IMR-90 (cell line): ENCODE measurements at regions not wholly inside any gene's neighbourhood (a gene's known extent, or its start where the extent isn't known, plus 50 kb on each side); places are given as distances from the start of the nearest gene placed in this dataset.

Source experiments
- ATAC-seq: fragments of 200-7000 bp; cut with Tn5 transposase; 2 replicates; pipeline ENCODE4 v1.9.1; 2020; ENCODE audit warnings: low read depth, mild to moderate bottlenecking, moderate library complexity
- BruUV-seq: library from RNA; stranded (reverse); fragments of 400-500 nt; replicated peaks from 2 replicates; lab custom pipeline; 2021; lab: Mats Ljungman, UMichigan
- CTCF ChIA-PET: fragments of 300-600 bp; formaldehyde crosslinking; extraction: SDS; loops from one replicate; lab custom pipeline; 2021; ENCODE audit warnings: antibody characterized with exemption; lab: Yijun Ruan, JAX
- POLR2A ChIA-PET: fragments of 300-600 bp; sonication (Branson Sonifier 250); formaldehyde crosslinking; loops from one replicate; lab custom pipeline; 2022; ENCODE audit warnings: antibody characterized with exemption; ENCODE audit not compliant: unreplicated experiment; lab: Charles Lee
- DNase-seq: peaks from one replicate; pipeline ENCODE4 v3.0.0; 2013
- H2AFZ ChIP-seq: replicated peaks from 2 replicates; pipeline ENCODE3; 2013; ENCODE audit warnings: low read length, mild to moderate bottlenecking; ENCODE audit not compliant: poor library complexity
- H2AK5ac ChIP-seq: 2 replicates; pipeline ENCODE4 v1.6.1; 2013; ENCODE audit warnings: low read depth, low read length, inconsistent platforms
- H2AK9ac ChIP-seq: replicated peaks from 2 replicates; pipeline ENCODE3; 2013; ENCODE audit warnings: mild to moderate bottlenecking, low read depth, low read length, moderate library complexity; ENCODE audit not compliant: poor library complexity
- H2BK120ac ChIP-seq: 2 replicates; pipeline ENCODE4 v1.6.1; 2013; ENCODE audit warnings: low read depth, low read length, inconsistent platforms
- H2BK15ac ChIP-seq: 3 replicates; pipeline ENCODE4 v1.6.1; 2013; ENCODE audit warnings: low read depth, low read length, inconsistent platforms
- H2BK20ac ChIP-seq: 2 replicates; pipeline ENCODE4 v1.6.1; 2013; ENCODE audit warnings: low read depth, mild to moderate bottlenecking, inconsistent platforms, low read length, moderate library complexity
- H2BK5ac ChIP-seq: 2 replicates; pipeline ENCODE4 v1.6.1; 2013; ENCODE audit warnings: mild to moderate bottlenecking, low read depth, low read length, inconsistent platforms; ENCODE audit not compliant: poor library complexity, severe bottlenecking
- H3K14ac ChIP-seq: replicated peaks from 2 replicates; pipeline ENCODE4 v1.6.1; 2013; ENCODE audit warnings: low read depth, low read length, inconsistent platforms
- H3K18ac ChIP-seq: 2 replicates; pipeline ENCODE4 v1.6.1; 2013; ENCODE audit warnings: low read depth, low read length, control low read depth
- H3K23ac ChIP-seq: 2 replicates; pipeline ENCODE4 v1.6.1; 2013; ENCODE audit warnings: low read depth, low read length, inconsistent platforms
- H3K27ac ChIP-seq: 2 replicates; pipeline ENCODE4 v1.5.1; 2013; ENCODE audit warnings: mild to moderate bottlenecking, control low read depth, low read length; ENCODE audit not compliant: insufficient read depth
- H3K27me3 ChIP-seq: 2 replicates; pipeline ENCODE4 v1.6.1; 2013; ENCODE audit warnings: low read length; ENCODE audit not compliant: control insufficient read depth, insufficient read depth
- H3K36me3 ChIP-seq: 2 replicates; pipeline ENCODE4 v1.6.1; 2013; ENCODE audit warnings: low read length, mixed read lengths; ENCODE audit not compliant: control insufficient read depth, insufficient read depth
- H3K4ac ChIP-seq: 2 replicates; pipeline ENCODE4 v1.6.1; 2013; ENCODE audit warnings: low read depth, low read length, inconsistent platforms
- H3K4me1 ChIP-seq: 2 replicates; pipeline ENCODE4 v1.6.1; 2013; ENCODE audit warnings: low read length, mixed read lengths; ENCODE audit not compliant: control insufficient read depth, insufficient read depth
- H3K4me2 ChIP-seq: 2 replicates; pipeline ENCODE4 v1.6.1; 2013; ENCODE audit warnings: low read depth, mild to moderate bottlenecking, control low read depth, low read length, moderate library complexity
- H3K4me3 ChIP-seq: 2 replicates; pipeline ENCODE4 v1.5.1; 2013; ENCODE audit warnings: low read depth, mild to moderate bottlenecking, control low read depth, low read length, moderate library complexity; ENCODE audit not compliant: insufficient read depth
- H3K56ac ChIP-seq: 2 replicates; pipeline ENCODE4 v1.6.1; 2013; ENCODE audit warnings: low read length, inconsistent platforms; ENCODE audit not compliant: insufficient read depth; ENCODE audit errors: extremely low read depth
- H3K79me1 ChIP-seq, 2 experiments: 2 replicates each; pipeline ENCODE4 v1.6.1; 2013; ENCODE audit warnings: low read length in 2 of 2, inconsistent platforms in 1 of 2, low read depth in 1 of 2
- H3K9ac ChIP-seq: 2 replicates; pipeline ENCODE4 v1.6.1; 2013; ENCODE audit warnings: low read depth, low read length, control low read depth
- H3K9me1 ChIP-seq: 2 replicates; pipeline ENCODE4 v1.6.1; 2013; ENCODE audit warnings: low read length, inconsistent platforms; ENCODE audit not compliant: insufficient read depth
- H3K9me3 ChIP-seq: 2 replicates; pipeline ENCODE4 v1.6.1; 2013; ENCODE audit warnings: low read length; ENCODE audit not compliant: control insufficient read depth, insufficient read depth
- H4K20me1 ChIP-seq: 2 replicates; pipeline ENCODE4 v1.6.1; 2013; ENCODE audit warnings: low read length, inconsistent platforms; ENCODE audit not compliant: insufficient read depth
- H4K5ac ChIP-seq: 2 replicates; pipeline ENCODE4 v1.6.1; 2013; ENCODE audit warnings: mild to moderate bottlenecking, low read depth, low read length, control low read depth
- H4K8ac ChIP-seq, 2 experiments: 2 replicates each; pipeline ENCODE4 v1.6.1; 2013; ENCODE audit warnings: low read depth in 2 of 2, low read length in 2 of 2, control low read depth in 1 of 2, inconsistent platforms in 1 of 2
- H4K91ac ChIP-seq: 2 replicates; pipeline ENCODE4 v1.6.1; 2013; ENCODE audit warnings: low read depth, low read length, inconsistent platforms; ENCODE audit not compliant: insufficient read depth
- BHLHE40 ChIP-seq: fragments of 150-350 bp; IDR thresholded peaks from 2 replicates; pipeline ENCODE4 v1.6.1; 2016; ENCODE audit warnings: mild to moderate bottlenecking, low read depth, low read length
- FOS ChIP-seq: fragments of 150-350 bp; IDR thresholded peaks from 2 replicates; pipeline ENCODE4 v1.6.1; 2016; ENCODE audit warnings: low read depth, low read length
- MXI1 ChIP-seq: IDR thresholded peaks from 2 replicates; pipeline ENCODE4 v1.6.1; 2012; ENCODE audit warnings: low read depth, mild to moderate bottlenecking, low read length, moderate library complexity, borderline replicate concordance
- WGBS, 2 experiments: methylation state at CpG; one replicate each; pipeline versions ENCODE4 v1.1.5 to v1.1.7; 2013; ENCODE audit warnings: missing lambda C conversion rate in 2 of 2; ENCODE audit not compliant: insufficient read length in 1 of 2; ENCODE audit errors: extremely low coverage in 2 of 2; 5-methylcytosine and 5-hydroxymethylcytosine counted together
- dilution Hi-C: fragments of 300-500 bp; cut with HindIII; formaldehyde crosslinking; loops from one replicate; pipeline ENCODE4 v1.14.3; 2018; ENCODE audit warnings: low sequenced_read_pairs; ENCODE audit not compliant: unreplicated experiment
- in situ Hi-C: fragments of 300-500 bp; cut with MboI; formaldehyde crosslinking; loops from 3 replicates; pipeline ENCODE4 v1.14.3; 2019; ENCODE audit warnings: low sequenced_read_pairs, inconsistent platforms, mixed read lengths
- intact Hi-C: fragments of 100-400 bp; cut with micrococcal nuclease; formaldehyde crosslinking; loops from 2 replicates; pipeline ENCODE4 v1.10.0; 2022
- TF ChIP-seq, protein P1 (sequence below): conservative IDR thresholded peaks from 2 replicates; pipeline ENCODE4 v1.5.1; 2012; ENCODE audit warnings: mild to moderate bottlenecking, low read depth, low read length, improper control_type of control experiment

DNA sequence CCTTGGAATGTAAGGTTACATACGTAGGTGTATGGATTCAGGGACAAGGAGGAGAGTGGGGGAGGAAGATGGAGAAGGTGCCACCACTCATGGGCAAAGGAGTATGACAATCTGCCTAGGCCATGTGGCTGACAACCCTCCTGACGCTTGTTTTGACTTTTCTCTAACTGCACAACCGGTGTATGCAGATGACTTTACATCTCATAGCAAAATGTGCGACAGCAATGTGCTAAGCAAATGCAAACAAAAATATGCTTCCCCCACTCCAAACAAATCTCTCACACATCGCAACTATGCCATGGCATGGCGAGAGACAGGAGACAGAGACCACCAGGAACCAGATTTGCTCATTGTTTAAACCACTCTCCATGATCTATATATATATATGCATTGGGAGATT, 191.8 kb downstream of the BLID start:
- Histone ChIP-seq H3K27me3 (no peaks in the 10 kb centered on the region), H3K9me3 (no peaks in the 10 kb centered on the region), H2BK20ac (no peak overlapping the region), H3K9ac (no peak overlapping the region), H4K5ac (no peak overlapping the region), H3K4me3 (no peak overlapping the region), H3K79me1 (no peaks in the 10 kb centered on the region), H2AFZ (no peak overlapping the region), H3K4me1 (peaks cover 2% of the 10 kb centered on the region), H3K4me2 (no peak overlapping the region), H3K36me3 (no peaks in the 10 kb centered on the region), H4K8ac (no peak overlapping the region), H2AK9ac (no peak overlapping the region), H2BK5ac (no peak overlapping the region), H3K4ac (no peak overlapping the region), H3K18ac (no peak overlapping the region), H3K14ac (no peak overlapping the region), H4K91ac (no peak overlapping the region), H4K20me1 (no peaks in the 10 kb centered on the region), H2BK120ac (no peak overlapping the region), H3K9me1 (no peaks in the 10 kb centered on the region), H2BK15ac (no peak overlapping the region), H3K27ac (no peak overlapping the region), H3K23ac (no peak overlapping the region), H2AK5ac (no peak overlapping the region), H3K56ac (no peak overlapping the region)
- in situ Hi-C loops, result no loop called here
- no TSS peak for BruUV-seq
- TF ChIP-seq BHLHE40 (no peak), FOS (no peak), MXI1 (no peak)
- TF ChIP-seq, protein P1, sequence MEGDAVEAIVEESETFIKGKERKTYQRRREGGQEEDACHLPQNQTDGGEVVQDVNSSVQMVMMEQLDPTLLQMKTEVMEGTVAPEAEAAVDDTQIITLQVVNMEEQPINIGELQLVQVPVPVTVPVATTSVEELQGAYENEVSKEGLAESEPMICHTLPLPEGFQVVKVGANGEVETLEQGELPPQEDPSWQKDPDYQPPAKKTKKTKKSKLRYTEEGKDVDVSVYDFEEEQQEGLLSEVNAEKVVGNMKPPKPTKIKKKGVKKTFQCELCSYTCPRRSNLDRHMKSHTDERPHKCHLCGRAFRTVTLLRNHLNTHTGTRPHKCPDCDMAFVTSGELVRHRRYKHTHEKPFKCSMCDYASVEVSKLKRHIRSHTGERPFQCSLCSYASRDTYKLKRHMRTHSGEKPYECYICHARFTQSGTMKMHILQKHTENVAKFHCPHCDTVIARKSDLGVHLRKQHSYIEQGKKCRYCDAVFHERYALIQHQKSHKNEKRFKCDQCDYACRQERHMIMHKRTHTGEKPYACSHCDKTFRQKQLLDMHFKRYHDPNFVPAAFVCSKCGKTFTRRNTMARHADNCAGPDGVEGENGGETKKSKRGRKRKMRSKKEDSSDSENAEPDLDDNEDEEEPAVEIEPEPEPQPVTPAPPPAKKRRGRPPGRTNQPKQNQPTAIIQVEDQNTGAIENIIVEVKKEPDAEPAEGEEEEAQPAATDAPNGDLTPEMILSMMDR, result no peak
- DNase-seq (no peak), ATAC-seq (no peak)
- CTCF ChIA-PET, result no interaction called here
- intact Hi-C loops, result no loop called here
- POLR2A ChIA-PET, result no interaction called here
- dilution Hi-C loops, result no loop called here
- 84% methylated on average over 3 of the region's 6 CpGs; no CpG with 5 or more reads in 1 of the 2 experiments for whole genome bisulfite sequencing, 2 experiments
